IPS DF 6.9 (cell line): ENCODE measurements at regions not wholly inside any gene's neighbourhood (a gene's known extent, or its start where the extent isn't known, plus 50 kb on each side); places are given as distances from the start of the nearest gene placed in this dataset.
"Not testable (repeated sequence)": the region's sequence is repeated elsewhere in the genome, so short reads cannot be mapped to it uniquely, and the experiment has no call there.

Source experiments
- DNase-seq: peaks from one replicate; pipeline ENCODE4 v3.0.0-alpha.2; 2013; ENCODE audit warnings: low read depth, low spot score
- H3K27ac ChIP-seq: one replicate; pipeline ENCODE4 v1.5.1; 2013; ENCODE audit warnings: low read length, control low read depth
- H3K27me3 ChIP-seq: 2 replicates; pipeline ENCODE4 v1.6.1; 2013; ENCODE audit warnings: mild to moderate bottlenecking, low read length; ENCODE audit not compliant: control insufficient read depth, insufficient read depth
- H3K36me3 ChIP-seq: 2 replicates; pipeline ENCODE4 v1.6.1; 2013; ENCODE audit warnings: low read length; ENCODE audit not compliant: control insufficient read depth, insufficient read depth
- H3K4me1 ChIP-seq: 2 replicates; pipeline ENCODE4 v1.6.1; 2013; ENCODE audit warnings: low read length; ENCODE audit not compliant: control insufficient read depth, insufficient read depth
- H3K4me3 ChIP-seq: 2 replicates; pipeline ENCODE4 v1.5.1; 2013; ENCODE audit warnings: mild to moderate bottlenecking, low read length
- H3K9me3 ChIP-seq: 2 replicates; pipeline ENCODE4 v1.6.1; 2013; ENCODE audit warnings: low read length, inconsistent platforms; ENCODE audit not compliant: control insufficient read depth, insufficient read depth
- WGBS: extraction: QIAGEN DNeasy Blood & Tissue Kit; methylation state at CpG from one replicate; pipeline ENCODE4 v1.1.7; 2013; ENCODE audit warnings: mixed read lengths, missing lambda C conversion rate; ENCODE audit not compliant: insufficient read length, insufficient coverage; 5-methylcytosine and 5-hydroxymethylcytosine counted together

DNA sequence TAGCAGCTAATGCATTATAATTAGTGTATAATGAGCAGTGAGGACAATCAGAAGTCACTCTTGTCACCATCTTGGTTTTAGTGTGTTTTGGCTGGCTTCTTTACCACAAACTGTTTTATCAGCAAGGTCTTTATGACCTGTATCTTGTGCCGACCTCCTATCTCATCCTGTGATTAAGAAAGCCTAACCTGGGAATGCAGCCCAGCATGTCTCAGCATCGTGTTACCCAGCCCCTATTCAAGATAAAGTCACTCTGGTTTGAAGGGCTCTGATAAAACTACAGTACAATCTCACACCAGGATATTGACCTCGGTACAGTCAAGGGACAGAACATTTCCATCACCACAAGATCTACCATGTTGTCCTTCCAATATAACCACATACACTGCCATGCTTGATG lies 604.7 kb upstream of the AMELY start:
- Histone ChIP-seq H3K4me1 (no peaks in the 10 kb centered on the region), H3K4me3 (no peak overlapping the region), H3K27me3 (no peaks in the 10 kb centered on the region), H3K27ac (no peak overlapping the region), H3K9me3 (no peaks in the 10 kb centered on the region), H3K36me3 (no peaks in the 10 kb centered on the region)
- DNase-seq = no peak
- no CpG with 5 or more reads among the region's 3 CpGs for WGBS

DNA sequence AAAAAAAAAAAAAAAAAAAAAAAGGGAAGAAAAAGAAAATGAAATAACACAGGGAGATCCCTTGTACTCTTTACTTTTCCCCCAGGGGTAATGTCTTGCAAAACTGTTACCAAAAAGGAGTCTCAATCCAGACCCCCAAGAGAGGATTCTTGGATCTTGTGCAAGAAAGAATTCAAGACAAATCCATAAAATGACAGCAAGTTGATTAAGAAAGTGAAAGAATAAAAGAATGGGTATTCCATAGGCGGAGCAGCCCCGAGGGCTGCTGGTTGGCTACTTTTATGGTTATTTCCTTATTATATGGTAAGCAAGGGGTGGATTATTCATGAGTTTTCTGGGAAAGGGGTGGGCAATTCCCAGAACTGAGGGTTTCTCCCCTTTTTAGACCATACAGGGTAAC lies 604.3 kb upstream of the AMELY start:
- no peaks in the 10 kb centered on the region for H3K4me1 ChIP-seq
- no peaks in the 10 kb centered on the region for H3K36me3 ChIP-seq
- H3K4me3 ChIP-seq = no peak overlapping the region
- no CpG with 5 or more reads among the region's 2 CpGs for WGBS
- no peak for DNase-seq
- no peaks in the 10 kb centered on the region for H3K9me3 ChIP-seq
- no peaks in the 10 kb centered on the region for H3K27me3 ChIP-seq
- no peak overlapping the region for H3K27ac ChIP-seq

DNA sequence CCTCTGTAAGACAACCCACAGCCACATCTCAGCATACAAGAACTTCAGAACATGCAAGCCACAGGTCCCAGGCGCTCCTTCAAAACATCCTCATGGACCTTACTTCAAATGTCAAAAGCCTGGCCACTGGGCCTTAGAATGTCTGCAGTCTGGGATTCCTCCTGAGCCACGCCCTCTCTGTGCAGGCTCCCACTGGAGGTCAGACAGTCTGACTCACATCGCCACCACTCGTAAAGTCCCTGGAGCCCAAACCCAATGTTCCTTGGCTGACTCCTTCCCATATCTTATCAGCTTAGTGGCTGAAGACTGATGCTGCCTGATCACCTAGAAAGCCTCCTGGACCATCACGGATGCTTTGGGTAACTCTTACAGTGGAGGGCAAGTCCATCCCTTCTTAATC lies 591.3 kb upstream of the AMELY start:
- Histone ChIP-seq H3K9me3 (no peaks in the 10 kb centered on the region), H3K27me3 (no peaks in the 10 kb centered on the region), H3K27ac (no peak overlapping the region), H3K36me3 (no peaks in the 10 kb centered on the region), H3K4me3 (no peak overlapping the region), H3K4me1 (no peaks in the 10 kb centered on the region)
- no peak for DNase-seq
- no CpG with 5 or more reads among the region's 5 CpGs for WGBS

DNA sequence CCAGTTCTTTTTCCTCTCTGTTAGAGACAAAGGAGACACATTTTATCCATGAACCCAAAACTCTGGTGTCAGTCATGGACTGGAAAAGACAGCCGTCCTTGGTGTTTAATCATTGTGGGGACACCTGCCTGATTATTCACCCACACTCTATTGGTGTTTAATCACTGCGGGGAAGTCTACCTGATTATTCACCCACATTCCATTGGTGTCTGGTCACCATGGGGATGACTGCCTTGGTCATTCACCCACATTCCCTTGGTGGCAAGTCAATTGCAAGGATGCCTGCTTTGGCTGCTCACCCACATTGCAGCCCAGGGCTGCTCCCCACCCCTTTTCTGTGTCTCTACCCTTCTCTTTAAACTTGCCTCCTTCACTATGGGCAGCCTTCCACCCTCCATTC lies 589.7 kb upstream of the AMELY start:
- Histone ChIP-seq H3K4me3 (no peak overlapping the region), H3K27ac (no peak overlapping the region), H3K9me3 (no peaks in the 10 kb centered on the region), H3K4me1 (no peaks in the 10 kb centered on the region), H3K27me3 (no peaks in the 10 kb centered on the region), H3K36me3 (no peaks in the 10 kb centered on the region)
- no CpG with 5 or more reads among the region's 2 CpGs for WGBS
- no peak for DNase-seq

DNA sequence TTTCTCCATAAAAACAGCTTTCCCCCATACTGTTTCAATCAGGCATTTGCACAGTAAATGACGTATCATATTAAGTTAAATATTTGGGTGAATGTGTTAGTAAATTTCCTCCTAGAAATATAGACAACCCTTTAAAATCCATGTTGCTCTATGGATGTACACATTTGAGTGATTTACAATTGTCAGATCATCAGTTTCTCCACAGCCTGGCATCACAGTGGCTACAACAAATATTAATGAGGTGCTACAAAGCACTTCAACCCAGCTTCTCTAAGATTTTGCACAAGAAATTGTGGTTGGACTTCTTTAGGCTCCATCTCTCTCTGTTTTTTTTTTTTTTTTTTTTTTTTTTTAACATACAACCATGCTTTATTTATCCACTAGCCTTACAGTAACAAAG lies 584.4 kb upstream of the AMELY start:
- no peak overlapping the region for H3K4me3 ChIP-seq
- H3K27me3 ChIP-seq = no peaks in the 10 kb centered on the region
- no peaks in the 10 kb centered on the region for H3K4me1 ChIP-seq
- no peaks in the 10 kb centered on the region for H3K36me3 ChIP-seq
- H3K27ac ChIP-seq = no peak overlapping the region
- no peaks in the 10 kb centered on the region for H3K9me3 ChIP-seq
- WGBS = no CpG with 5 or more reads among the region's 1 CpG
- DNase-seq = no peak

DNA sequence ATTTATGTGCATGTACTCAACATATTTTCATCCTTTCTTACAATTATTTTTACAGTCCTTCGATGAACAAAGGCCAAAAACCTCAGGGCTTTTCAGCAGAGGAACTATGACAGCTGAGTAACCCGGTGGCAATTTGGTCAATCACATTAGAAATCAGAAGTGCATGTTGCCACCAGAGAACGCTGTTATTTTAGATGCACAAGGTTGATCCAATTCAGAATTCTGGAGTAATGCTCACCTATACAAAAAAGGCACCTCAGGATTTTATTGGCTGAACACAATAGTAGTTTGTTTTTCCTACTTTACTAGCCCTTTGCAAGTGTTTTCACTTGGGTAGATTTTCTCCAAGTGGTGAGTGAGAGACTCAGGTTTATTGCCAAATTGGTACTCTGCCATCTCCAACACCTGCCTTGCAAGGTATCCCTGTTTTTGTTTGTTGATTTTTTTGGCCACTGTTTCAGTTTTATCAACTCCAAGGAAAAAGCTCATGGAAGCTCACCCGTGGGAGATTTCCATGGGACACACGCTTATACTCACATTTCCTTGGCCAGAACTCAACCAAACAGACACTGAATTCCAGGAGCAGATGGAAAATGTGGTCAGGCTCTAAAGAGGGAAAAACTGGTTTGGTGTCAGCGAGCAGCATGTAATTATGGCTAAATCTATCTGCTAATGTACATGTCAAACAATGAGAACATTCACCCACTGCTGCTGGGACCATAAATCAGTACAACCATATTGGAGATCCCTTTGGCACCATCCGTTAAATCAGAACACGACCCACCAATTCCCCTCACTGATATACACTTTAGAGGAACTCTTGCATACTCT lies 573.1 kb upstream of the AMELY start:
- no CpG with 5 or more reads among the region's 8 CpGs for WGBS
- H3K27ac ChIP-seq, H3K9me3 ChIP-seq, DNase-seq, H3K4me3 ChIP-seq, H3K27me3 ChIP-seq, H3K4me1 ChIP-seq, H3K36me3 ChIP-seq: not testable (repeated sequence)

GRCh38 chrY:7471976-7472375 lies 560.4 kb upstream of the AMELY start:
- no CpG with 5 or more reads among the region's 10 CpGs for WGBS
- H3K9me3 ChIP-seq = no peaks in the 10 kb centered on the region
- no peak for DNase-seq
- no peaks in the 10 kb centered on the region for H3K4me1 ChIP-seq
- no peak overlapping the region for H3K4me3 ChIP-seq
- no peak overlapping the region for H3K27ac ChIP-seq
- no peaks in the 10 kb centered on the region for H3K36me3 ChIP-seq
- no peaks in the 10 kb centered on the region for H3K27me3 ChIP-seq

- Histone ChIP-seq H3K36me3 (no peaks in the 10 kb centered on the region), H3K27ac (no peak overlapping the region), H3K9me3 (no peaks in the 10 kb centered on the region), H3K4me3 (no peak overlapping the region), H3K27me3 (no peaks in the 10 kb centered on the region), H3K4me1 (no peaks in the 10 kb centered on the region)
- DNase-seq = no peak
Measured at GRCh38 chrY:7470037-7470436, 558.5 kb upstream of the AMELY start.

- Histone ChIP-seq H3K9me3 (no peaks in the 10 kb centered on the region), H3K27me3 (no peaks in the 10 kb centered on the region), H3K4me1 (no peaks in the 10 kb centered on the region), H3K4me3 (no peak overlapping the region), H3K27ac (no peak overlapping the region), H3K36me3 (no peaks in the 10 kb centered on the region)
- DNase-seq = no peak
- no CpG with 5 or more reads among the region's 4 CpGs for WGBS
Measured at GRCh38 chrY:7468951-7469745, 557.6 kb upstream of the AMELY start.

- WGBS = no CpG with 5 or more reads among the region's 3 CpGs
- Histone ChIP-seq H3K36me3 (no peaks in the 10 kb centered on the region), H3K27me3 (no peaks in the 10 kb centered on the region), H3K9me3 (no peaks in the 10 kb centered on the region), H3K4me3 (no peak overlapping the region), H3K27ac (no peak overlapping the region), H3K4me1 (no peaks in the 10 kb centered on the region)
- DNase-seq = no peak
Measured at GRCh38 chrY:7467796-7468520, 556.4 kb upstream of the AMELY start.
